Spleen (tissue), 7 donors: ENCODE measurements at regions not wholly inside any gene's neighbourhood (a gene's known extent, or its start where the extent isn't known, plus 50 kb on each side); places are given as distances from the start of the nearest gene placed in this dataset.

Experiments
- CTCF ChIP-seq, 11 experiments: fragments of 200-600 bp in 7 of 11; fragments of 450-650 bp in 4 of 11; sonication (generic) in 4 of 11; IDR thresholded peaks in 8 of 11; conservative IDR thresholded peaks in 3 of 11; 1 replicate in 7 of 11; 2 replicates in 4 of 11; pipeline versions ENCODE4 v1.4.0 to v1.8.0; 2016 to 2021; ENCODE audit warnings: antibody characterized with exemption in 11 of 11, inconsistent platforms in 4 of 11, mild to moderate bottlenecking in 1 of 11
- POLR2A ChIP-seq, 3 donors: fragments of 450-650 bp; IDR thresholded peaks; one replicate each; pipeline ENCODE4 v1.5.1; 2017; ENCODE audit warnings: antibody characterized with exemption in 3 of 3, mild to moderate bottlenecking in 1 of 3
- POLR2AphosphoS5 ChIP-seq, 3 donors: sonication (generic); formaldehyde crosslinking; IDR thresholded peaks; one replicate each; pipeline ENCODE4 v1.5.1; 2017; ENCODE audit warnings: antibody characterized with exemption in 3 of 3
- donor health status: DM: no; HTN: no; CAD: no; lungs with moderate emphysema.
- donor health status: DM: no; HTN: no; CAD: no.
- donor health status: DM: no; HTN: no; CAD: no.

DNA sequence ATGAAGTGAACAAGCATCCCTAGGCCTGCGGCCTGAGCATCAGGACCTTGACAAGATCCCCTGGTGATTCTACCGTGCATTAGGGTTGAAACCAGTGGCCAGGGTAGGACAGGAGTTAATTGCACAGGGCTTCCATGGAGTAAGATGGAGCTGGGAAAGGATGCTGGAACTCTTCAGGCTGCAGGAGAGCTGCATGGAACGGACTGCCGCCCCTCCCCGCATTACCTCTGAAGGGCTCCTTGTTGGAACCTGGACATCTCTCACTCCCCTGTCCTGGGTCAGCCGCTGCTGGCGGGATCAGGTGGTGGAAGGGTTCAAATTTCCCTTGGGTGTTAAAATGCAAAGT, 156.6 kb upstream of the ID2 start:
- TF ChIP-seq POLR2A (IDR thresholded peaks at IDR 0.05) (no peak), CTCF (IDR thresholded peaks at IDR 0.05 in 8 of 11, conservative IDR thresholded peaks at IDR 0.05 in 3 of 11) (no peak), POLR2AphosphoS5 (IDR thresholded peaks at IDR 0.05) (no peak)
